ENCODE measurements at regions not wholly inside any gene's neighbourhood (a gene's known extent, or its start where the extent isn't known, plus 50 kb on each side); places are given as distances from the start of the nearest gene placed in this dataset.
A peak's percentile ranks its signal among the peaks of the same experiment; 100 is the strongest.

DNA sequence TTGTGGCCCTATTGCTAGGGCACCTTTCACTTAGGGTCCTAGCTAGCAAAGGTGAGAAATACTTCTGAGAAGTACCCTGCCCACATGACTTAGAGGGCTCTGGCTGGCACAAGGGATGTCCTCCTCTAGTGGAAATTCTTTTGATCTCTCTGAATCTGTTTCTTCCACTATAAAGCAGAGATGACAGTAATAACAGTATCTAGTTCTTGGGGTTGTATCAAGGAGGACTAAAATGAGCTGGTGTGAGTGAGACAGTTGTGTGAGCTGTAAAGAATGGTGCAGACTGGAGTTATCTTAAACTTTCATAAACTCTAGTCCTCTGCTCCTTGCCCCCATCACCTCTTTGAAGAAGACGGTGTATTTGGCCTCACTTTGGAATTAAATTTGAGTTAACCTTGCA, 157.8 kb upstream of the PLET1 start:
- Histone ChIP-seq H3K27me3 (no peaks in the 10 kb centered on the region), H3K36me3 (no peaks in the 10 kb centered on the region), H3K4me3 (no peak overlapping the region), H3K9me3 (peaks cover 10% of the 10 kb centered on the region)
- DNase-seq, result no peak

- Histone ChIP-seq H3K36me3 (no peaks in the 10 kb centered on the region), H3K27me3 (no peaks in the 10 kb centered on the region), H3K4me3 (no peak overlapping the region), H3K9me3 (no peaks in the 10 kb centered on the region)
- no peak for DNase-seq
Observed at GRCh38 chr11:112421879-112422278, 161.2 kb upstream of the PLET1 start.

DNA sequence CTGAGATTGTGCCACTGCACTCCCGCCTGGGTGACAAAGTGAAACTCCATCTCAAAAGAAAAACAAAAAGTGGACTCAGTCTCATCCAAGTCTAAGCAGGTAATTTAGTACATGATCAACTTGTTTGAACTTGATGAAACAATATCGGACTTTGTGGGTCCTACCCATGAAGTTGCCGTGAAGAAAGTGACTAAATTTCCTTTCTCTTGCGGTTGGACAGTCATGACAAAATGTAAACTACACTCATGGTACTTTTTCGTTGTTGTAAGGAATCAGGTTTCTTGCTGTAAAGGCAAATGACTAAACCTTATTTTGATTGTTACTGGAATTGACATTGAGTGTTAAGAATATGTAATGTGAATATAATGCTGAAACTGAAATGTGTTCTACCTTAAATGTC, 164.5 kb upstream of the PLET1 start:
- no peaks in the 10 kb centered on the region for H3K27me3 ChIP-seq
- no peak overlapping the region for H3K4me3 ChIP-seq
- DNase-seq, result no peak
- no peaks in the 10 kb centered on the region for H3K9me3 ChIP-seq
- no peaks in the 10 kb centered on the region for H3K36me3 ChIP-seq

DNA sequence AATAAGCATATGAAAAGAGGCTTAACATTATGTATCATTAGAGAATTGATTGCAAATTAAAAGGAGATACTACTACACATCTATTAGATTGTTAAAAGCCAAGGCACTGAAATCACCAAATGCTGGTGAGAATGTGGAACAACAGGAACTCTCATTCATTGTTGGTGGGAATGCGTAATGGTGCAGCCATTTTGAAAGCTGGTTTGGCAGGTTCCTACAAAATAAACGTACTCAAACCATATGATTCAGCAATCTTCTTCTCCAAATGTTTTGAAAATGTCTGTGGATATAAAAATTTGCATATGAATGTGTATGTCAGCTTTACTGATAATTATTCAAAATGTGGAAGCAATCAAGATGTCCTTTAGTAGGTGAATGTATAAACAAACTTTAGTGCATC, 176.4 kb upstream of the PLET1 start:
- H3K36me3 ChIP-seq, result no peaks in the 10 kb centered on the region
- H3K9me3 ChIP-seq, result no peaks in the 10 kb centered on the region; the same call in none of the 2 replicates
- H3K27me3 ChIP-seq, result no peaks in the 10 kb centered on the region
- H3K4me3 ChIP-seq, result no peak overlapping the region
- no peak for DNase-seq

DNA sequence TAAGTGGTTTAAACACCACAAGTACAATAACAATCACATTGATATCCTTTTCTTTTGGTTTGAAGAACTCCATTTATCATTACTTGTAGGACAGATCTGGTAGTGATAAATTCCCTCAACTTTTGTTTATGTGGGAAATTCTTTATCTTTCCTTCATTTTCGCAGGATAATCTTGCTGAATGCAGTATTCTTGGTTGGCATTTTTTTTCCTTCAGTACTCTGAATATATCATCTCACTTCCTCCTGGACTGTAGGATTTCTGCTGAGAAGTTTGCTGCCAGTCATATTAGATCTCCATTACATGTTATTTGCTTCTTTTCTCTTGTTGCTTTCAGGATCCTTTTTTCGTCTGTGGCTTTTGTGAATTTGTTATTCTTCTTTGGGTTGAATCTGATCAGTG, 179.0 kb upstream of the PLET1 start:
- peaks cover 6% of the 10 kb centered on the region for H3K9me3 ChIP-seq
- DNase-seq, result no peak
- H3K4me3 ChIP-seq, result no peak overlapping the region
- H3K36me3 ChIP-seq, result no peaks in the 10 kb centered on the region
- no peaks in the 10 kb centered on the region for H3K27me3 ChIP-seq

- H3K9me3 ChIP-seq, result peaks cover 13% of the 10 kb centered on the region
- H3K4me3 ChIP-seq, result no peak overlapping the region
- no peak for DNase-seq
- no peaks in the 10 kb centered on the region for H3K36me3 ChIP-seq
- no peaks in the 10 kb centered on the region for H3K27me3 ChIP-seq
Observed at GRCh38 chr11:112440518-112440917, 179.9 kb upstream of the PLET1 start.

DNA sequence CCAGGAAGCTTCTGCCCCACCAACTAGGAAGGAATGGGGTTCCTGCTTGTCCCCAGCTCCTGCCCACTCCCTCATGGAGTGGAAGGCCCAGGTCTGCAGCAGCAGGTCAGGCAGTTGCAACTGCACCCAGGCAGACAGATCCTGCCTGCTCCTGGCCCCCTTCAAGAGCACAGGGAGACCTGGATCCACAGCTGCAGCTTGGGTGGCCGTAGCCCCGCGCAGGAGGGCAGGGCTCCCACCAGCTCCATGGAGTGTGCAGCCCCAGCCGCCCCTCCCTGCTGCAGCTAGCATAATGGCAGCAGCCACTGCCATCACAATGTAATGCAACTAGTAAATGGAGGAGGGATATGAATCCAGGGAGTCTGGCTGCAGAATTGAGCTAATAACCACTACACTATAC, 187.5 kb upstream of the PLET1 start:
- Histone ChIP-seq H3K27me3 (no peaks in the 10 kb centered on the region), H3K4me3 (no peak overlapping the region), H3K9me3 (peaks cover 16% of the 10 kb centered on the region), H3K36me3 (no peaks in the 10 kb centered on the region)
- DNase-seq, result no peak

GRCh38 chr11:112448806-112449205, 188.1 kb upstream of the PLET1 start:
- no peak for DNase-seq
- no peaks in the 10 kb centered on the region for H3K36me3 ChIP-seq
- peaks cover 16% of the 10 kb centered on the region for H3K9me3 ChIP-seq
- no peaks in the 10 kb centered on the region for H3K27me3 ChIP-seq
- H3K4me3 ChIP-seq, result no peak overlapping the region

DNA sequence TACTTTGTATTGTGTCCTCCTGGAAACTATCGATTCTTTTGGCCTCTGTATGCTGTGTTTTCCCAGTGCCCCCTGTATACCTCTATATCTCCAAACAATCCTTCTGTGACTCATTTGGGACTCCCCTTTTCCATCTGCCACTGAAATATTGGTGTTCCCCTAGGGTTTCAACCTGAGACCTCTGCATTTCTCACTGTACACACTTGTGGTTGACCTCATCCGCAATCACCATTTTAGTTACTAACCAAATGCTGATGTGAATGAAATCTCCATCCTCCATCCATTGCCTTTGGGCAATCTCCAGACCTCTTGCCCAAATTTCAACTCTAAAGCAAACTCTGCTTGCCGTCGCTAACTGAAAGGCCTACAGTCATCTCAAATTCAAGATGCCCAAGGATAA, 190.6 kb upstream of the PLET1 start:
- Histone ChIP-seq H3K4me3 (no peak overlapping the region), H3K27me3 (no peaks in the 10 kb centered on the region), H3K36me3 (no peaks in the 10 kb centered on the region), H3K9me3 (peaks cover 3% of the 10 kb centered on the region; the same call in 1 of the 2 replicates)
- DNase-seq, result no peak

- H3K27me3 ChIP-seq, result no peaks in the 10 kb centered on the region
- DNase-seq, result peak; percentile 47
- no peak overlapping the region for H3K4me3 ChIP-seq
Observed at GRCh38 chr11:112453601-112454577, 193.2 kb upstream of the PLET1 start.

GRCh38 chr11:112454841-112455240, 194.2 kb upstream of the PLET1 start:
- H3K4me3 ChIP-seq, result no peak overlapping the region
- DNase-seq, result no peak
- no peaks in the 10 kb centered on the region for H3K27me3 ChIP-seq
- no peaks in the 10 kb centered on the region for H3K36me3 ChIP-seq
- H3K9me3 ChIP-seq, result no peaks in the 10 kb centered on the region

More at GRCh38 chr11:112453601-112454577, 193.2 kb upstream of the PLET1 start:
- Histone ChIP-seq H3K36me3 (no peaks in the 10 kb centered on the region), H3K9me3 (no peaks in the 10 kb centered on the region)

GRCh38 chr11:112455791-112456190, 195.1 kb upstream of the PLET1 start:
- Histone ChIP-seq H3K4me3 (no peak overlapping the region), H3K9me3 (no peaks in the 10 kb centered on the region), H3K36me3 (no peaks in the 10 kb centered on the region), H3K27me3 (no peaks in the 10 kb centered on the region)
- peak; percentile 74 for DNase-seq

- no peaks in the 10 kb centered on the region for H3K36me3 ChIP-seq
- H3K4me3 ChIP-seq, result no peak overlapping the region
- DNase-seq, result no peak
- H3K9me3 ChIP-seq, result no peaks in the 10 kb centered on the region
- no peaks in the 10 kb centered on the region for H3K27me3 ChIP-seq
Observed at GRCh38 chr11:112457532-112457931, 196.9 kb upstream of the PLET1 start.

DNA sequence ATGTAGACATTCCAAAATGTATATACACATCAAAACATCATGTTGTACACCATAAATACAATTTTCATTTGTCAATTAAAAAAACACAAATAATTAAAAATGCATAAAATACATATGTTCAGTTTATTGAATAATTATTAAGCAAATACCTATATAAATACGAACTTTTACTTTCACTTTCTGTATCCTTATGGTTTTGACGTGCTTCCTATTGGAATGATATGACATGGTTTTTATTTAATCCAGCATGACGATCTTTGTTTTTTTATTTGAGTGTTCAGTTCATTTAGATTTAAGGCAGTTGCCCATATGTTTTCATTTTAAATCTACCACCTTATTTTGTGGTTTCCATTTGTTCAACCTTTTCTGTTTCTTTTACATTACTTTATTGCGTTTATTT, 198.3 kb upstream of the PLET1 start:
- H3K4me3 ChIP-seq, result peak overlapping the region; percentile 45
- no peak for DNase-seq

GRCh38 chr11:112460141-112460540, 199.5 kb upstream of the PLET1 start:
- no peak for DNase-seq
- Histone ChIP-seq H3K36me3 (no peaks in the 10 kb centered on the region), H3K4me3 (no peak overlapping the region), H3K27me3 (no peaks in the 10 kb centered on the region), H3K9me3 (no peaks in the 10 kb centered on the region)

More for the DNA sequence above, 198.3 kb upstream of the PLET1 start:
- Histone ChIP-seq H3K9me3 (no peaks in the 10 kb centered on the region), H3K36me3 (no peaks in the 10 kb centered on the region), H3K27me3 (no peaks in the 10 kb centered on the region)

GRCh38 chr11:112464949-112465348, 204.3 kb upstream of the PLET1 start:
- Histone ChIP-seq H3K36me3 (no peaks in the 10 kb centered on the region), H3K27me3 (no peaks in the 10 kb centered on the region), H3K9me3 (no peaks in the 10 kb centered on the region), H3K4me3 (no peak overlapping the region)
- no peak for DNase-seq

GRCh38 chr11:112465433-112466024, 204.9 kb upstream of the PLET1 start:
- Histone ChIP-seq H3K36me3 (no peaks in the 10 kb centered on the region), H3K9me3 (no peaks in the 10 kb centered on the region), H3K4me3 (no peak overlapping the region), H3K27me3 (no peaks in the 10 kb centered on the region)
- no peak for DNase-seq

DNA sequence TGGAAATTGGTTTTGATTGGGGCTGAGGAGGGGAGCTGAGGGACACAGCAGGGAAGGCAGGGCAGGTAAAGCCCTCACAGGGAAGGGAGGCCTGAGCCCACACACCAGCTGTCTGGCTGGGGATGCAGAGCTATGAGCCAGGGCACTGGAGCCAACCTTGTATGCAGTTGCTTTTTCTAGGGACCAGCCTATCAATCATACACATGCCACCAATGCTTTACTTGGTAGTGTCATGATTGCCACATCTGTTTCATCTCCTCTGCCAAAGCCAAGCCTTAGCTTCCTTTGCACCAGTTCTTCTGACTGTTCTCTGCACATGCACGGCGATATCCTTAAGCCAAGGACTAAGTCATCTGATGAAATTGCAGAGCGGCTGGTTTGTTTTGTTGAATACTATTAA, 207.1 kb upstream of the PLET1 start:
- H3K4me3 ChIP-seq, result no peak overlapping the region
- no peak for DNase-seq
- H3K27me3 ChIP-seq, result no peaks in the 10 kb centered on the region
- no peaks in the 10 kb centered on the region for H3K36me3 ChIP-seq
- no peaks in the 10 kb centered on the region for H3K9me3 ChIP-seq

Data from MG63 (cell line).